HepG2 (cell line): ENCODE measurements at regions not wholly inside any gene's neighbourhood (a gene's known extent, or its start where the extent isn't known, plus 50 kb on each side); places are given as distances from the start of the nearest gene placed in this dataset.

ENCODE experiments used
- CEBPB ChIP-seq: IDR thresholded peaks from 2 replicates; pipeline ENCODE4 v1.6.1; 2011; ENCODE audit warnings: low read depth, low read length, improper control_type of control experiment, borderline replicate concordance
- ZFP1 ChIP-seq: IDR thresholded peaks from 2 replicates; pipeline ENCODE4 v1.6.1; 2016

DNA sequence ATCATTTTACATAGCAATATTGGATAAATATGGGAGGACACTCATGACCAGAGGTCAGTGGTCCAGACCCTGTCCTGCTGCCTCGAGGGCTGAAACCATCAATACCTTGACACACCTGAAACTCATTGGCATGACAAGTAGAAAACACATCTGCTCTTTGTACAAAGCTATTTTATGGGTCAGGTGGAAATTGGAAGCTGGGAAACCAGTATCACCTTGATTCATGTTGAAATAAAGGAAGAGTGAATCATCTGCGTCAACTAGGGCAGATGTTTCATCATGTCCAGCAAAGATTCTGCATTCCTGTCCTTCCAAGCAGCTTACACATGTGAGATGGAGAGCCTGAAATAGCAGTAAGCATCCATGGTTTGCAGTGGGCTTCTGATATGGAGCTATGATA is 80.0 kb upstream of the ERBB4 start:
- TF ChIP-seq ZFP1 (CRISPR knock-in tag): no peak
- TF ChIP-seq CEBPB: no peak
